ENCODE measurements at regions not wholly inside any gene's neighbourhood (a gene's known extent, or its start where the extent isn't known, plus 50 kb on each side); places are given as distances from the start of the nearest gene placed in this dataset.

- no peak for TF ChIP-seq CHD2 (IDR thresholded peaks at IDR 0.05; ENCODE audit: low read length)
- TF ChIP-seq RBBP5 (IDR thresholded peaks at IDR 0.05; ENCODE audit: borderline replicate concordance, low read depth, low read length) = no peak
- TF ChIP-seq SP1 (IDR thresholded peaks at IDR 0.05; ENCODE audit: low read depth, low read length) = no peak
- no peak for TF ChIP-seq RFX5 (IDR thresholded peaks at IDR 0.05; ENCODE audit: borderline replicate concordance, low read depth, low read length)
- no peak for TF ChIP-seq CTCF (IDR thresholded peaks at IDR 0.05; ENCODE audit: control extremely low read depth in 1 of 3, insufficient read depth in 1 of 3, low read depth in 1 of 3, low read length in 3 of 3)
Measured at GRCh38 chr4:187921946-187922623, 73.5 kb upstream of the ZFP42 start.

Data from H1 (cell line).